Astrocyte of the spinal cord (primary cell): ENCODE measurements at regions not wholly inside any gene's neighbourhood (a gene's known extent, or its start where the extent isn't known, plus 50 kb on each side); places are given as distances from the start of the nearest gene placed in this dataset.

Experiments
- DNase-seq: peaks from one replicate; pipeline ENCODE4 v3.0.0; 2011; ENCODE audit warnings: low read depth, low spot score
- H3K4me3 ChIP-seq: 2 replicates; pipeline ENCODE4 v1.5.1; 2011; ENCODE audit warnings: low read depth, mild to moderate bottlenecking, low read length, moderate library complexity
- in situ Hi-C: cut with HindIII; loops from 2 replicates; pipeline ENCODE4 v1.10.0; 2017; ENCODE audit warnings: low sequenced_read_pairs
- TF ChIP-seq, protein P1 (sequence below): IDR thresholded peaks from 2 replicates; pipeline ENCODE4 v1.5.1; 2012; ENCODE audit warnings: low read depth, mild to moderate bottlenecking, low read length, inconsistent platforms

- in situ Hi-C loops, result no loop called here
- no peak overlapping the region for H3K4me3 ChIP-seq
- no peak for DNase-seq
- TF ChIP-seq, protein P1, sequence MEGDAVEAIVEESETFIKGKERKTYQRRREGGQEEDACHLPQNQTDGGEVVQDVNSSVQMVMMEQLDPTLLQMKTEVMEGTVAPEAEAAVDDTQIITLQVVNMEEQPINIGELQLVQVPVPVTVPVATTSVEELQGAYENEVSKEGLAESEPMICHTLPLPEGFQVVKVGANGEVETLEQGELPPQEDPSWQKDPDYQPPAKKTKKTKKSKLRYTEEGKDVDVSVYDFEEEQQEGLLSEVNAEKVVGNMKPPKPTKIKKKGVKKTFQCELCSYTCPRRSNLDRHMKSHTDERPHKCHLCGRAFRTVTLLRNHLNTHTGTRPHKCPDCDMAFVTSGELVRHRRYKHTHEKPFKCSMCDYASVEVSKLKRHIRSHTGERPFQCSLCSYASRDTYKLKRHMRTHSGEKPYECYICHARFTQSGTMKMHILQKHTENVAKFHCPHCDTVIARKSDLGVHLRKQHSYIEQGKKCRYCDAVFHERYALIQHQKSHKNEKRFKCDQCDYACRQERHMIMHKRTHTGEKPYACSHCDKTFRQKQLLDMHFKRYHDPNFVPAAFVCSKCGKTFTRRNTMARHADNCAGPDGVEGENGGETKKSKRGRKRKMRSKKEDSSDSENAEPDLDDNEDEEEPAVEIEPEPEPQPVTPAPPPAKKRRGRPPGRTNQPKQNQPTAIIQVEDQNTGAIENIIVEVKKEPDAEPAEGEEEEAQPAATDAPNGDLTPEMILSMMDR, result no peak
Measured at GRCh38 chr10:71077143-71077581, 135.2 kb upstream of the UNC5B start.

DNA sequence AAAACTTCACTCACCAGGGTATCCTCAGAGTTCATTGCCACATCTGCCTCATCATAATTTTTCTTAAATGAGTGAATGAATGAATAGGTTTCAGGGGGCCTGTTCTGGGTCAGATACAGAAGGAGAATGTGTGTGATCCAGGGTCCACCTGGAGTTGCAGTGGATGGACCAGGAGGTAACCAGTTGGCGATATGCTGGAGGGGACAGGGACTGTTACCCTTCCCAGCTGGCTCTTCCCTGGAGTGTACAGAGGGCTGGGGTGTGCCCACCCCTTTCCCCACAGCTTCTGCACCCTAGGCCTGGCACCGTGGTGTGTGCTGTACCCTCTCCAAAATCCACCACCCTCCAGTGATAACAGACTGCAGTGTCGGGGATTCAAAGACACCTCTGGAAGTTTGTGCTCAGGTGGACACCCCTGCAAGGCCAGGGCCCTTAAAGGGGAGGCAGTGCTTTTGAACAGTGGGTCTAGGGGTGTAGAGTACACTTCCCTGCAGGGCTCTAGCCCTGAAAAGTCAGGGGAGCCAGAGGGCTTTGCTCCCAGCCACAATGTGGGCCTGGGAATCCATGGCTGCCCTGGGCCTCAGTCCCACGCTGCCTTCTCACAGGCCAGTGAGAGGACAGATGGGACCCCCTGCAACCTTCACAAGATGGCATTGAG, 134.4 kb upstream of the UNC5B start:
- DNase-seq, result no peak
- in situ Hi-C loops, result no loop called here
- H3K4me3 ChIP-seq, result no peak overlapping the region
- TF ChIP-seq, protein P1, result no peak

DNA sequence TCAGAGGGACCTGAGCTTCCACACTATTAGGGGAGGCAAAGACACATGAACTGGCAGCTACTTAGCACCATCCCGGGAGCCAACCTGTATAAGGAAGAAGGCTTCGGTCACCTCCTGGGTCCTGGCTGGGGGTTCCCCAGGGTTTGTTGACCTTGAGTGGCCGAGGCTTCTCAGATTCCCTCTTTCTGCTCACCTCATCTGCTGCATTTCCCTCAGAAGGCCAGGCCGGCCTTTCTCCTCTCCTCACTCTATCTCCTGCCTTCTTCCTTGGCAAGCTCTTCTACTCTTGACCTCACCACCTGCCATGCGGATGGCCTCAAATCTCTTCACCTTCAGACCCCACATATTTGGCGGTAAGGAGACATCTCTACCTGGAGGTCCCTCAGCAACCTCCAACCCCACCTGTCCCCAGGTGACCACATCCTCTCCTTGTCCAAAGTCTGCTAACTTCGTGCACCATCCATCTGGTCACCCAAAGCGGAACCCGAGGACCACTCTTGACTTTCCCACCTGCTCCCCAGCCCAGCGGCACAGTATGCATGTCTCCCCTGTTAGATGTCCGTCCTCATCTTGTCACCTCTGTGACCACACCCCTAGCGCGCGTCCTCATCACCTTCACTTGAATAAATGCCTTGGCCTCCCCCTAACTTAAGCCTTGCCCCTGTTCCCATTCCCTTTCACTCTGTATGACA, 133.8 kb upstream of the UNC5B start:
- TF ChIP-seq, protein P1, result no peak
- in situ Hi-C loops, result no loop called here
- no peak for DNase-seq

GRCh38 chr10:71079761-71080380, 132.5 kb upstream of the UNC5B start:
- in situ Hi-C loops, result no loop called here
- TF ChIP-seq, protein P1, result no peak
- no peak for DNase-seq
- no peak overlapping the region for H3K4me3 ChIP-seq

More for the DNA sequence above, 133.8 kb upstream of the UNC5B start:
- H3K4me3 ChIP-seq, result no peak overlapping the region

GRCh38 chr10:71080381-71081228, 131.8 kb upstream of the UNC5B start:
- in situ Hi-C loops, result no loop called here
- H3K4me3 ChIP-seq, result no peak overlapping the region
- DNase-seq, result no peak
- TF ChIP-seq, protein P1, result no peak

DNA sequence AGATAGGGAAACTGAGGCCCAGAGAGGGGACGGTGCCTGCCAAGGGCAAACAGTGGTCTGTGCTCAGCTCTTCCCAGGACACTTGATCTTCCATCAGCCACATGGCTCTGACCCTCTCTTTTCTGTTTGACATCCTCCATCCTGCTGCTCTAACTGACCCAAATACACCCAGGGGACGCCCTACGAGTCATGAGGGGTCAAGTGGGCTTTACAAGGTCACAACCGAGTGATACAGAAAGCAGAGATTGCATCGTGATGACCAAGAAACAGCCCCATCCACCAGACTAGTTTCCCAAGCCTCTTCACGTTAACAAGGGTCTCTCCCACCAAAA, 131.2 kb upstream of the UNC5B start:
- in situ Hi-C loops, result no loop called here
- no peak for DNase-seq
- no peak overlapping the region for H3K4me3 ChIP-seq
- TF ChIP-seq, protein P1, result no peak
